ENCODE measurements at regions not wholly inside any gene's neighbourhood (a gene's known extent, or its start where the extent isn't known, plus 50 kb on each side); places are given as distances from the start of the nearest gene placed in this dataset.

- TF ChIP-seq CTCF (conservative IDR thresholded peaks at IDR 0.05 in 1 of 2, IDR thresholded peaks at IDR 0.05 in 1 of 2; ENCODE audit: extremely low read depth in 1 of 2, insufficient read depth in 1 of 2, low read depth in 1 of 2, low read length in 2 of 2) (no peak), EZH2 (IDR thresholded peaks at IDR 0.05; ENCODE audit: borderline replicate concordance, low read length) (no peak)
These were observed 390.8 kb downstream of the GJA1 start for GRCh38 chr6:121826156-121826810.
